Neural progenitor cell (in vitro differentiated cells): ENCODE measurements at regions not wholly inside any gene's neighbourhood (a gene's known extent, or its start where the extent isn't known, plus 50 kb on each side); places are given as distances from the start of the nearest gene placed in this dataset.
A peak's percentile ranks its signal among the peaks of the same experiment; 100 is the strongest.

ENCODE experiments used
- DNase-seq: peaks from one replicate; pipeline ENCODE4 v3.0.0-alpha.2; 2016; ENCODE audit warnings: low spot score
- H2AFZ ChIP-seq: fragments of 200-600 bp; sonication (generic); replicated peaks from 2 replicates; pipeline ENCODE4 v1.6.1; 2016; ENCODE audit warnings: antibody characterized with exemption
- H3F3A ChIP-seq: fragments of 200-600 bp; sonication (generic); 2 replicates; pipeline ENCODE4 v1.6.1; 2016; ENCODE audit warnings: antibody characterized with exemption, low read depth
- H3K27ac ChIP-seq: fragments of 200-600 bp; sonication (generic); 2 replicates; pipeline ENCODE4 v1.5.1; 2016; ENCODE audit warnings: mild to moderate bottlenecking
- H3K27me3 ChIP-seq: fragments of 200-600 bp; sonication (generic); 2 replicates; pipeline ENCODE4 v1.6.1; 2016; ENCODE audit warnings: mild to moderate bottlenecking, moderate library complexity
- H3K36me3 ChIP-seq: fragments of 200-600 bp; sonication (generic); 2 replicates; pipeline ENCODE4 v1.5.1; 2016
- H3K4me1 ChIP-seq: fragments of 200-600 bp; sonication (generic); 2 replicates; pipeline ENCODE4 v1.6.1; 2016; ENCODE audit warnings: mixed run types
- H3K4me2 ChIP-seq: fragments of 200-600 bp; sonication (generic); 2 replicates; pipeline ENCODE4 v1.6.1; 2016
- H3K4me3 ChIP-seq: fragments of 200-600 bp; sonication (generic); 2 replicates; pipeline ENCODE4 v1.5.1; 2016
- H3K79me2 ChIP-seq: fragments of 200-600 bp; sonication (generic); 2 replicates; pipeline ENCODE4 v1.6.1; 2016; ENCODE audit warnings: low read depth
- H3K9ac ChIP-seq: fragments of 200-600 bp; sonication (generic); 2 replicates; pipeline ENCODE4 v1.6.1; 2016
- H3K9me3 ChIP-seq: fragments of 200-600 bp; sonication (generic); 2 replicates; pipeline ENCODE4 v1.5.1; 2016; ENCODE audit warnings: low read depth
- H4K20me1 ChIP-seq: fragments of 200-600 bp; sonication (generic); 2 replicates; pipeline ENCODE4 v1.6.1; 2016; ENCODE audit warnings: low read depth
- H3K27ac Mint-ChIP-seq: 3 replicates; pipeline ENCODE4 v1.8.0; 2021; ENCODE audit warnings: mixed read lengths
- H3K27me3 Mint-ChIP-seq: 2 replicates; pipeline ENCODE4 v1.8.0; 2022; ENCODE audit warnings: low read depth, mild to moderate bottlenecking, inconsistent platforms, moderate library complexity, mixed read lengths; ENCODE audit not compliant: insufficient read depth
- H3K36me3 Mint-ChIP-seq: 3 replicates; pipeline ENCODE4 v1.8.0; 2021; ENCODE audit warnings: mixed read lengths
- H3K4me1 Mint-ChIP-seq: 3 replicates; pipeline ENCODE4 v1.8.0; 2021; ENCODE audit warnings: mixed read lengths
- H3K4me3 Mint-ChIP-seq: 3 replicates; pipeline ENCODE4 v1.8.0; 2021; ENCODE audit warnings: mild to moderate bottlenecking, moderate library complexity, mixed read lengths
- H3K9me3 Mint-ChIP-seq: 3 replicates; pipeline ENCODE4 v1.8.0; 2020; ENCODE audit warnings: mixed read lengths
- EZH2 ChIP-seq: fragments of 200-600 bp; sonication (generic); IDR thresholded peaks from 2 replicates; pipeline ENCODE4 v1.6.1; 2017; ENCODE audit warnings: antibody characterized with exemption, mild to moderate bottlenecking, moderate library complexity
- EZH2phosphoT487 ChIP-seq: fragments of 200-600 bp; sonication (generic); IDR thresholded peaks from 2 replicates; pipeline ENCODE4 v1.6.1; 2017; ENCODE audit warnings: antibody characterized with exemption
- TF ChIP-seq, protein P1 (sequence below): fragments of 200-600 bp; sonication (generic); IDR thresholded peaks from 2 replicates; pipeline ENCODE4 v1.5.1; 2017; ENCODE audit warnings: antibody characterized with exemption, mild to moderate bottlenecking

DNA sequence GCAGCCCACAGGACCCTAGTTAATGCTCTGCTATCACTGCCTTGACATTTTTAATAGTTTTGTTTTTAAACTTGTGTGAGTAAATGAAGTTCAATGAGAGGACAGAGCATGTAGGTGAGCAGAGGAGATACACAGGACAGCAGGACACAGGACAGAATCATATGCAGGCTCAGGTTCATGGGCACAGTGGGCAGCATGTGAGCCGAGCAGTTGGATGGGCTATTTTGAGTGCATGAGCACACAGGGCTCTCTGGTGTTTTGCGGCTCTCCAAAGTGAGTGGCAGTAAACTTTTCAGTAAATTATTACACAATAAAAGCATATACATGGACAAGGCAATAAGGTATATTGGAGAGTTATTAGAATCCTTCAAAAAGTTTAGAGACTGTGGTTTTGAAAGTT lies 189.7 kb upstream of the OR4E1 start:
- H4K20me1 ChIP-seq, result no peaks in the 10 kb centered on the region
- H3K4me1 ChIP-seq, result no peaks in the 10 kb centered on the region
- no peak overlapping the region for H2AFZ ChIP-seq
- no peak overlapping the region for H3K4me3 ChIP-seq
- H3K4me3 Mint-ChIP-seq, result no peak overlapping the region
- no peak overlapping the region for H3K27ac ChIP-seq
- no peaks in the 10 kb centered on the region for H3K36me3 ChIP-seq
- no peaks in the 10 kb centered on the region for H3K9me3 Mint-ChIP-seq
- no peaks in the 10 kb centered on the region for H3K79me2 ChIP-seq
- peaks cover 37% of the 10 kb centered on the region for H3K27me3 ChIP-seq
- TF ChIP-seq EZH2phosphoT487 (no peak), EZH2 (no peak)
- TF ChIP-seq, protein P1, sequence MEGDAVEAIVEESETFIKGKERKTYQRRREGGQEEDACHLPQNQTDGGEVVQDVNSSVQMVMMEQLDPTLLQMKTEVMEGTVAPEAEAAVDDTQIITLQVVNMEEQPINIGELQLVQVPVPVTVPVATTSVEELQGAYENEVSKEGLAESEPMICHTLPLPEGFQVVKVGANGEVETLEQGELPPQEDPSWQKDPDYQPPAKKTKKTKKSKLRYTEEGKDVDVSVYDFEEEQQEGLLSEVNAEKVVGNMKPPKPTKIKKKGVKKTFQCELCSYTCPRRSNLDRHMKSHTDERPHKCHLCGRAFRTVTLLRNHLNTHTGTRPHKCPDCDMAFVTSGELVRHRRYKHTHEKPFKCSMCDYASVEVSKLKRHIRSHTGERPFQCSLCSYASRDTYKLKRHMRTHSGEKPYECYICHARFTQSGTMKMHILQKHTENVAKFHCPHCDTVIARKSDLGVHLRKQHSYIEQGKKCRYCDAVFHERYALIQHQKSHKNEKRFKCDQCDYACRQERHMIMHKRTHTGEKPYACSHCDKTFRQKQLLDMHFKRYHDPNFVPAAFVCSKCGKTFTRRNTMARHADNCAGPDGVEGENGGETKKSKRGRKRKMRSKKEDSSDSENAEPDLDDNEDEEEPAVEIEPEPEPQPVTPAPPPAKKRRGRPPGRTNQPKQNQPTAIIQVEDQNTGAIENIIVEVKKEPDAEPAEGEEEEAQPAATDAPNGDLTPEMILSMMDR, result no peak
- H3K9me3 ChIP-seq, result no peaks in the 10 kb centered on the region
- H3K27me3 Mint-ChIP-seq, result no peaks in the 10 kb centered on the region
- H3K4me2 ChIP-seq, result no peak overlapping the region
- H3K36me3 Mint-ChIP-seq, result no peaks in the 10 kb centered on the region
- no peaks in the 10 kb centered on the region for H3K4me1 Mint-ChIP-seq
- no peak overlapping the region for H3K9ac ChIP-seq
- no peak overlapping the region for H3K27ac Mint-ChIP-seq
- DNase-seq, result no peak
- H3F3A ChIP-seq, result no peaks in the 10 kb centered on the region

DNA sequence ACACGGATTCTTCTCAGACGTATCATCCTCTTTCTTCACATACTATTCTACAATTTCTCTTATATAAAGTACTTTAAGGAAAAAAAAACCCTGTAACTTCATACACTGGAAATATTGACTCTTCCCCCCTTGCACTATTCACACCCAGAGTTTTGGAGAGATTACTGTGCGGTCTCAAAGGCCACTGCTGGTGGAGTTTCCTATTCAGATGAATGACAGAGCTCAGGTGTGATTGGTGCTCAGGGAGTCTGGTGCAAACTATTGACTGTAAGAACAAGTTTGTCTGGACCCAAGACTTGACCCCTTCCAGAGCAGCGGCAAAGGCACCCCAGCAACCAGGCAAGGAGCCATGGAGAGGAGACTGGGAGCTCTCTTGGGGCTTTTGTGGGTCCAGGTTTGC lies 187.5 kb upstream of the OR4E1 start:
- Histone ChIP-seq H3K27me3 (peaks cover 58% of the 10 kb centered on the region), H3K4me2 (no peak overlapping the region), H3K36me3 (no peaks in the 10 kb centered on the region), H3K79me2 (no peaks in the 10 kb centered on the region), H3K4me1 (no peaks in the 10 kb centered on the region), H3F3A (no peaks in the 10 kb centered on the region), H4K20me1 (no peaks in the 10 kb centered on the region), H2AFZ (no peak overlapping the region), H3K9ac (no peak overlapping the region), H3K4me3 (no peak overlapping the region), H3K9me3 (no peaks in the 10 kb centered on the region), H3K27ac (no peak overlapping the region)
- TF ChIP-seq, protein P1, result no peak
- TF ChIP-seq EZH2, result no peak
- no peak for TF ChIP-seq EZH2phosphoT487
- no peaks in the 10 kb centered on the region for H3K9me3 Mint-ChIP-seq
- no peaks in the 10 kb centered on the region for H3K4me1 Mint-ChIP-seq
- H3K36me3 Mint-ChIP-seq, result no peaks in the 10 kb centered on the region
- no peak overlapping the region for H3K27ac Mint-ChIP-seq
- no peaks in the 10 kb centered on the region for H3K27me3 Mint-ChIP-seq
- DNase-seq, result no peak
- no peak overlapping the region for H3K4me3 Mint-ChIP-seq

DNA sequence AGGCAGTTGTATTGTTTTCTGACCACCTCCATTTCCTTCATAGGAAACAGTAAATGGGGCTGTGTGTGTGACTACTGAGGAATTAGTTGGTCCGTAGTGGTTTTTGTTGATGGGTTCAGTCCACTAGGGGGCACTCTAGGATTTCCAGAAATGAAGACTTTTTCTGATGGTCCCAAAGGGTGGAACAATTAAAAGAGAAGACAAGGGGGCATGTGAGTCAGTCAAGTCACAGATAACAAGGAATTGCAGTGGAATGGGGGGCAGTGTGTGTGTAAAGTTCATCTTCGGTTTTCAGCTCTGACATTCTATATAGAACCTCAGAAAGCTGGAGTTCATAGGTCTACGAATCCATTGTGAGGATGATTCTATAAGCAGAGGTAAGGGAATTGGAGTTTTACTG lies 186.6 kb upstream of the OR4E1 start:
- peak; percentile 56 for DNase-seq

More for the DNA sequence above, 186.6 kb upstream of the OR4E1 start:
- H3K9me3 ChIP-seq, result no peaks in the 10 kb centered on the region
- H3K9ac ChIP-seq, result no peak overlapping the region
- H3K4me2 ChIP-seq, result no peak overlapping the region
- no peak overlapping the region for H2AFZ ChIP-seq
- H3F3A ChIP-seq, result no peaks in the 10 kb centered on the region
- Mint-ChIP-seq H3K36me3 (no peaks in the 10 kb centered on the region), H3K27me3 (no peaks in the 10 kb centered on the region), H3K4me3 (no peak overlapping the region), H3K27ac (no peak overlapping the region), H3K9me3 (no peaks in the 10 kb centered on the region), H3K4me1 (no peaks in the 10 kb centered on the region)
- H3K27me3 ChIP-seq, result peaks cover 61% of the 10 kb centered on the region
- H3K27ac ChIP-seq, result no peak overlapping the region
- H3K36me3 ChIP-seq, result no peaks in the 10 kb centered on the region
- no peaks in the 10 kb centered on the region for H3K79me2 ChIP-seq
- H4K20me1 ChIP-seq, result no peaks in the 10 kb centered on the region
- TF ChIP-seq, protein P1, result peak; percentile 73
- TF ChIP-seq EZH2phosphoT487, result no peak
- no peaks in the 10 kb centered on the region for H3K4me1 ChIP-seq
- no peak overlapping the region for H3K4me3 ChIP-seq
